Astrocyte (in vitro differentiated cells and primary cell): ENCODE measurements at regions not wholly inside any gene's neighbourhood (a gene's known extent, or its start where the extent isn't known, plus 50 kb on each side); places are given as distances from the start of the nearest gene placed in this dataset.

Source experiments
- DNase-seq: peaks from one replicate; pipeline ENCODE4 v3.0.0-alpha.2; 2010; ENCODE audit warnings: low read depth
- FAIRE-seq: peaks from 2 replicates; lab custom pipeline; 2011; peaks lifted over from hg19 to GRCh38; lab: Jason Lieb, UNC
- H2AFZ ChIP-seq: 2 replicates; pipeline ENCODE4 v1.6.0; 2012; ENCODE audit warnings: low read depth, low read length, inconsistent platforms
- H3K27ac ChIP-seq: 2 replicates; pipeline ENCODE4 v1.5.1; 2011; ENCODE audit warnings: low read depth, low read length, inconsistent platforms
- H3K27me3 ChIP-seq: 2 replicates; pipeline ENCODE4 v1.6.0; 2011; ENCODE audit warnings: low read length, inconsistent platforms; ENCODE audit not compliant: insufficient read depth
- H3K36me3 ChIP-seq: 2 replicates; pipeline ENCODE4 v1.5.1; 2011; ENCODE audit warnings: low read length, inconsistent platforms; ENCODE audit not compliant: insufficient read depth
- H3K4me1 ChIP-seq: 2 replicates; pipeline ENCODE4 v1.5.1; 2011; ENCODE audit warnings: low read length, inconsistent platforms; ENCODE audit not compliant: insufficient read depth
- H3K4me2 ChIP-seq: 2 replicates; pipeline ENCODE4 v1.6.0; 2012; ENCODE audit warnings: low read length, inconsistent platforms
- H3K4me3 ChIP-seq: 2 replicates; pipeline ENCODE4 v1.5.1; 2011; ENCODE audit warnings: low read depth, mild to moderate bottlenecking, low read length, inconsistent platforms; ENCODE audit not compliant: insufficient read depth
- H3K79me2 ChIP-seq: 2 replicates; pipeline ENCODE4 v1.6.0; 2012; ENCODE audit warnings: mild to moderate bottlenecking, low read length, inconsistent platforms; ENCODE audit not compliant: insufficient read depth
- H3K9ac ChIP-seq: 2 replicates; pipeline ENCODE4 v1.6.0; 2012; ENCODE audit warnings: mild to moderate bottlenecking, low read length, inconsistent platforms
- H3K9me3 ChIP-seq: 2 replicates; pipeline ENCODE4 v1.5.1; 2012; ENCODE audit warnings: low read depth, mild to moderate bottlenecking, low read length, inconsistent platforms; ENCODE audit not compliant: insufficient read depth
- H4K20me1 ChIP-seq: 2 replicates; pipeline ENCODE4 v1.6.0; 2012; ENCODE audit warnings: low read length, inconsistent platforms; ENCODE audit not compliant: insufficient read depth
- H3K27ac Mint-ChIP-seq: one replicate; pipeline ENCODE4 v1.8.0; 2021; ENCODE audit warnings: mild to moderate bottlenecking, mixed read lengths; ENCODE audit not compliant: unreplicated experiment
- H3K27me3 Mint-ChIP-seq: one replicate; pipeline ENCODE4 v1.8.0; 2021; ENCODE audit warnings: low read depth, mixed read lengths; ENCODE audit not compliant: unreplicated experiment
- H3K36me3 Mint-ChIP-seq: one replicate; pipeline ENCODE4 v1.8.0; 2021; ENCODE audit warnings: low read depth, mixed read lengths; ENCODE audit not compliant: unreplicated experiment
- H3K4me1 Mint-ChIP-seq: one replicate; pipeline ENCODE4 v1.8.0; 2021; ENCODE audit warnings: low read depth, mixed read lengths; ENCODE audit not compliant: unreplicated experiment
- H3K4me3 Mint-ChIP-seq: one replicate; pipeline ENCODE4 v1.8.0; 2021; ENCODE audit warnings: mild to moderate bottlenecking, moderate library complexity, mixed read lengths; ENCODE audit not compliant: unreplicated experiment
- H3K9me3 Mint-ChIP-seq: one replicate; pipeline ENCODE4 v1.8.0; 2021; ENCODE audit warnings: mild to moderate bottlenecking, mixed read lengths; ENCODE audit not compliant: unreplicated experiment
- CTCF ChIP-seq: IDR thresholded peaks from 2 replicates; pipeline ENCODE4 v1.5.1; 2011; ENCODE audit warnings: low read depth, mild to moderate bottlenecking, inconsistent platforms, low read length, moderate library complexity; ENCODE audit not compliant: insufficient read depth
- EZH2 ChIP-seq: IDR thresholded peaks from 2 replicates; pipeline ENCODE4 v1.6.1; 2012; ENCODE audit warnings: mild to moderate bottlenecking, low read length, inconsistent platforms; ENCODE audit not compliant: insufficient read depth

- peaks cover 7% of the 10 kb centered on the region for H3K9me3 Mint-ChIP-seq
- H3K27me3 ChIP-seq = peaks cover 3% of the 10 kb centered on the region
- no peak overlapping the region for H3K4me3 ChIP-seq
- FAIRE-seq (no peak), DNase-seq (peak; percentile 43)
- no peak overlapping the region for H3K27ac Mint-ChIP-seq
- no peak overlapping the region for H3K4me3 Mint-ChIP-seq
- no peak overlapping the region for H3K27ac ChIP-seq
- H4K20me1 ChIP-seq = no peaks in the 10 kb centered on the region
- no peaks in the 10 kb centered on the region for H3K36me3 ChIP-seq
- no peaks in the 10 kb centered on the region for H3K27me3 Mint-ChIP-seq
- no peaks in the 10 kb centered on the region for H3K4me1 Mint-ChIP-seq
- TF ChIP-seq EZH2 = no peak
- no peak for TF ChIP-seq CTCF
- no peaks in the 10 kb centered on the region for H3K36me3 Mint-ChIP-seq
- no peaks in the 10 kb centered on the region for H3K4me1 ChIP-seq
- no peaks in the 10 kb centered on the region for H3K79me2 ChIP-seq
- no peak overlapping the region for H2AFZ ChIP-seq
- no peak overlapping the region for H3K9ac ChIP-seq
- no peak overlapping the region for H3K4me2 ChIP-seq
- no peaks in the 10 kb centered on the region for H3K9me3 ChIP-seq
Observed at GRCh38 chr14:51807356-51807755, 53.1 kb upstream of the GNG2 start.
